Liver (tissue), 8 donors: ENCODE measurements at regions not wholly inside any gene's neighbourhood (a gene's known extent, or its start where the extent isn't known, plus 50 kb on each side); places are given as distances from the start of the nearest gene placed in this dataset.

Source experiments
- DNase-seq: peaks from one replicate; pipeline ENCODE4 v3.0.0-alpha.2; 2017; ENCODE audit warnings: low spot score
- H3K27ac ChIP-seq, 2 donors: one replicate each; pipeline ENCODE4 v1.7.0; 2013; ENCODE audit warnings: inconsistent platforms in 2 of 2, low read length in 2 of 2, control low read depth in 1 of 2, low read depth in 1 of 2, mild to moderate bottlenecking in 1 of 2
- H3K27me3 ChIP-seq, 4 donors: one replicate each; pipeline versions ENCODE4 v1.6.1 to v1.7.0; 2013; ENCODE audit warnings: low read length in 3 of 4, inconsistent platforms in 1 of 4, mild to moderate bottlenecking in 1 of 4, moderate library complexity in 1 of 4; ENCODE audit not compliant: control insufficient read depth in 4 of 4, insufficient read depth in 4 of 4
- H3K36me3 ChIP-seq, 4 donors: one replicate each; pipeline versions ENCODE4 v1.6.1 to v1.7.0; 2013; ENCODE audit warnings: low read length in 3 of 4, mild to moderate bottlenecking in 3 of 4, low read depth in 1 of 4, moderate library complexity in 1 of 4; ENCODE audit not compliant: control insufficient read depth in 4 of 4, insufficient read depth in 3 of 4
- H3K4me1 ChIP-seq, 4 donors: one replicate each; pipeline versions ENCODE4 v1.6.1 to v1.7.0; 2013; ENCODE audit warnings: low read length in 3 of 4, mild to moderate bottlenecking in 3 of 4, moderate library complexity in 1 of 4; ENCODE audit not compliant: control insufficient read depth in 4 of 4, insufficient read depth in 4 of 4
- H3K4me3 ChIP-seq, 3 donors: one replicate each; pipeline versions ENCODE4 v1.6.1 to v1.7.0; 2013; ENCODE audit warnings: low read length in 3 of 3, control low read depth in 1 of 3, low read depth in 1 of 3, mild to moderate bottlenecking in 1 of 3
- H3K9ac ChIP-seq, 2 donors: one replicate each; pipeline ENCODE4 v1.7.0; 2013; ENCODE audit warnings: low read length in 2 of 2, mild to moderate bottlenecking in 2 of 2, moderate library complexity in 2 of 2, control low read depth in 1 of 2, low read depth in 1 of 2
- H3K9me3 ChIP-seq, 4 donors: one replicate each; pipeline versions ENCODE4 v1.6.1 to v1.7.0; 2013; ENCODE audit warnings: low read length in 3 of 4; ENCODE audit not compliant: control insufficient read depth in 4 of 4
- EGR1 ChIP-seq, 2 donors: IDR thresholded peaks; 2 replicates each; pipeline ENCODE4 v1.6.1; 2016 to 2018; ENCODE audit warnings: antibody characterized with exemption in 2 of 2, low read depth in 2 of 2
- FOXA1 ChIP-seq: IDR thresholded peaks from 2 replicates; pipeline ENCODE4 v1.6.1; 2016; ENCODE audit warnings: antibody characterized with exemption
- FOXA2 ChIP-seq: IDR thresholded peaks from 2 replicates; pipeline ENCODE4 v1.6.1; 2016; ENCODE audit warnings: antibody characterized with exemption
- GABPA ChIP-seq, 2 donors: IDR thresholded peaks in 1 of 2; conservative IDR thresholded peaks in 1 of 2; 2 replicates each; pipeline ENCODE4 v1.6.1; 2016; ENCODE audit warnings: antibody characterized with exemption in 2 of 2, mild to moderate bottlenecking in 1 of 2, moderate library complexity in 1 of 2
- HNF4A ChIP-seq, 2 donors: conservative IDR thresholded peaks; 2 replicates each; pipeline ENCODE4 v1.6.1; 2016; ENCODE audit warnings: antibody characterized with exemption in 2 of 2, mild to moderate bottlenecking in 2 of 2
- HNF4G ChIP-seq: IDR thresholded peaks from 2 replicates; pipeline ENCODE4 v1.6.1; 2016; ENCODE audit warnings: antibody characterized with exemption
- NR2F2 ChIP-seq: IDR thresholded peaks from 2 replicates; pipeline ENCODE4 v1.6.1; 2016; ENCODE audit warnings: antibody characterized with exemption
- RAD21 ChIP-seq, 2 donors: IDR thresholded peaks; 2 replicates each; pipeline ENCODE4 v1.6.1; 2016; ENCODE audit warnings: antibody characterized with exemption in 2 of 2, mild to moderate bottlenecking in 2 of 2
- RXRA ChIP-seq, 2 donors: IDR thresholded peaks; 2 replicates each; pipeline ENCODE4 v1.6.1; 2017 to 2018; ENCODE audit warnings: antibody characterized with exemption in 2 of 2, mild to moderate bottlenecking in 1 of 2
- SP1 ChIP-seq: IDR thresholded peaks from 2 replicates; pipeline ENCODE4 v1.6.1; 2018; ENCODE audit warnings: antibody characterized with exemption, mild to moderate bottlenecking
- TAF1 ChIP-seq: conservative IDR thresholded peaks from 2 replicates; pipeline ENCODE4 v1.6.1; 2016; ENCODE audit warnings: antibody characterized with exemption, mild to moderate bottlenecking
- YY1 ChIP-seq: IDR thresholded peaks from 2 replicates; pipeline ENCODE4 v1.6.1; 2016; ENCODE audit warnings: antibody characterized with exemption, mild to moderate bottlenecking
- WGBS: extraction: QIAGEN DNeasy Blood & Tissue Kit; methylation state at CpG from one replicate; pipeline ENCODE4 v1.1.7; 2013; 5-methylcytosine and 5-hydroxymethylcytosine counted together
- TF ChIP-seq, protein P1 (sequence below): IDR thresholded peaks from 2 replicates; pipeline ENCODE4 v1.6.1; 2016; ENCODE audit warnings: antibody characterized with exemption
- TF ChIP-seq, protein P2 (sequence below): fragments of 150-350 bp; IDR thresholded peaks from 2 replicates; pipeline ENCODE4 v1.5.1; 2017; ENCODE audit warnings: improper control_type of control experiment, low read depth, low read length; ENCODE audit not compliant: missing input control
- TF ChIP-seq, protein P3 (sequence below): IDR thresholded peaks from 2 replicates; pipeline ENCODE4 v1.6.1; 2016; ENCODE audit warnings: antibody characterized with exemption
- TF ChIP-seq, protein P4 (sequence below): IDR thresholded peaks from 2 replicates; pipeline ENCODE4 v1.6.1; 2016; ENCODE audit warnings: antibody characterized with exemption
- TF ChIP-seq, protein P5 (sequence below): IDR thresholded peaks from 2 replicates; pipeline ENCODE4 v1.6.1; 2016; ENCODE audit warnings: antibody characterized with exemption, mild to moderate bottlenecking
- donor health status: healthy.
- donor health status: healthy.
- donor health status: healthy.
- donor health status: healthy.
- donor health status: healthy.

DNA sequence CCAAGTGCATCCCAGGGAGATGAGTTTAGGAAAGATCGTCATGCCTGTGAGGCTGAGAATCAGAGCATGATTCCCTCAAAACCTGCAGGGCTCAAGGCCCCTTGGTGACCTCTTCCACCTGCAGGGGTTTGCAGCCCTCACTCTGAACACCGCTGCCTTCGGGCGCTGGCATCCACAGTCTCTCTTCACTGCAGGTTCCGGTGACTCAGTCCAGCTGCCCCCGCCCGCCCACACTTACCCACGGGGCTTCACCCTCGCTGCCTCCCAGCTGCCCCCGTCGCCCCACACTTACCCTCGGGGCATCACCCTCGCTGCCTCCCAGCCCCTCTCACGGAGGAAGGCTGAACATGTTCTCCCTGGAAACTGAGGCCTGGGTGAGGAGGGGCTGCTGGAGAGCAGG, 277.1 kb downstream of the XXYLT1 start:
- Histone ChIP-seq H3K9ac (no peak overlapping the region), H3K36me3 (no peaks in the 10 kb centered on the region), H3K4me1 (no peaks in the 10 kb centered on the region), H3K4me3 (no peak overlapping the region), H3K27ac (no peak overlapping the region), H3K9me3 (no peaks in the 10 kb centered on the region), H3K27me3 (no peaks in the 10 kb centered on the region)
- WGBS = 96% methylated on average over 14 of the region's 14 CpGs
- peak; percentile 4 for DNase-seq
- TF ChIP-seq YY1 = no peak

DNA sequence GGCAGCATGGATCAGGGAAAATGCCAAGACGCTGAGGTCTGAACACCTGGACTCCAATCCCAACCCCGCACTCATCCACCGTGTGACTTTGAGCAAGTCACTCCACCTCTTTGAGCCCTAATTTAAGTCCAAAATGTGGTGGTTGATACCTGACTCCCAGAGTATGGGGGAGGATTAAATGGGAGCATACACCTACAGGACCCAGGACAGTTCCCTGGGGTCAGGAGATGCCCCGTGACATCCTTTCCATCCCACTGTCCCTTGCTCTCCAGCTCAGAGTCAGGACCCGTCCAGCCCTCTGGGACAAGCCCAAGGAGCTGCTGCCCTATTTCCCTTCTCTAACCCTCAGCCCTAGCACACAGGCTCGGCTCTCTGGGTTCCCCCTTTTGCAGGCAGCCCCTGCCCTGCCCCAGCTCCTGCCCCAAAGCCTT, 276.4 kb downstream of the XXYLT1 start:
- Histone ChIP-seq H3K9ac (no peak overlapping the region), H3K9me3 (no peaks in the 10 kb centered on the region), H3K4me3 (no peak overlapping the region), H3K27ac (no peak overlapping the region), H3K4me1 (no peaks in the 10 kb centered on the region), H3K36me3 (no peaks in the 10 kb centered on the region), H3K27me3 (no peaks in the 10 kb centered on the region)
- 94% methylated on average over 6 of the region's 6 CpGs for WGBS
- DNase-seq = peak; percentile 27
- TF ChIP-seq, protein P1, sequence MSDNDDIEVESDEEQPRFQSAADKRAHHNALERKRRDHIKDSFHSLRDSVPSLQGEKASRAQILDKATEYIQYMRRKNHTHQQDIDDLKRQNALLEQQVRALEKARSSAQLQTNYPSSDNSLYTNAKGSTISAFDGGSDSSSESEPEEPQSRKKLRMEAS = no peak
- TF ChIP-seq SP1 (no peak), HNF4A (conservative IDR thresholded peaks at IDR 0.05) (no peak), EGR1 (IDR thresholded peaks at IDR 0.05; ENCODE audit: low read depth in 2 of 2) (no peak), TAF1 (no peak), RXRA (IDR thresholded peaks at IDR 0.05) (no peak), HNF4G (no peak), GABPA (IDR thresholded peaks at IDR 0.05 in 1 of 2, conservative IDR thresholded peaks at IDR 0.05 in 1 of 2) (no peak), NR2F2 (no peak), RAD21 (IDR thresholded peaks at IDR 0.05) (no peak), FOXA2 (no peak), YY1 (no peak), FOXA1 (no peak)
- TF ChIP-seq, protein P2, sequence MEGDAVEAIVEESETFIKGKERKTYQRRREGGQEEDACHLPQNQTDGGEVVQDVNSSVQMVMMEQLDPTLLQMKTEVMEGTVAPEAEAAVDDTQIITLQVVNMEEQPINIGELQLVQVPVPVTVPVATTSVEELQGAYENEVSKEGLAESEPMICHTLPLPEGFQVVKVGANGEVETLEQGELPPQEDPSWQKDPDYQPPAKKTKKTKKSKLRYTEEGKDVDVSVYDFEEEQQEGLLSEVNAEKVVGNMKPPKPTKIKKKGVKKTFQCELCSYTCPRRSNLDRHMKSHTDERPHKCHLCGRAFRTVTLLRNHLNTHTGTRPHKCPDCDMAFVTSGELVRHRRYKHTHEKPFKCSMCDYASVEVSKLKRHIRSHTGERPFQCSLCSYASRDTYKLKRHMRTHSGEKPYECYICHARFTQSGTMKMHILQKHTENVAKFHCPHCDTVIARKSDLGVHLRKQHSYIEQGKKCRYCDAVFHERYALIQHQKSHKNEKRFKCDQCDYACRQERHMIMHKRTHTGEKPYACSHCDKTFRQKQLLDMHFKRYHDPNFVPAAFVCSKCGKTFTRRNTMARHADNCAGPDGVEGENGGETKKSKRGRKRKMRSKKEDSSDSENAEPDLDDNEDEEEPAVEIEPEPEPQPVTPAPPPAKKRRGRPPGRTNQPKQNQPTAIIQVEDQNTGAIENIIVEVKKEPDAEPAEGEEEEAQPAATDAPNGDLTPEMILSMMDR = no peak
- TF ChIP-seq, protein P3, sequence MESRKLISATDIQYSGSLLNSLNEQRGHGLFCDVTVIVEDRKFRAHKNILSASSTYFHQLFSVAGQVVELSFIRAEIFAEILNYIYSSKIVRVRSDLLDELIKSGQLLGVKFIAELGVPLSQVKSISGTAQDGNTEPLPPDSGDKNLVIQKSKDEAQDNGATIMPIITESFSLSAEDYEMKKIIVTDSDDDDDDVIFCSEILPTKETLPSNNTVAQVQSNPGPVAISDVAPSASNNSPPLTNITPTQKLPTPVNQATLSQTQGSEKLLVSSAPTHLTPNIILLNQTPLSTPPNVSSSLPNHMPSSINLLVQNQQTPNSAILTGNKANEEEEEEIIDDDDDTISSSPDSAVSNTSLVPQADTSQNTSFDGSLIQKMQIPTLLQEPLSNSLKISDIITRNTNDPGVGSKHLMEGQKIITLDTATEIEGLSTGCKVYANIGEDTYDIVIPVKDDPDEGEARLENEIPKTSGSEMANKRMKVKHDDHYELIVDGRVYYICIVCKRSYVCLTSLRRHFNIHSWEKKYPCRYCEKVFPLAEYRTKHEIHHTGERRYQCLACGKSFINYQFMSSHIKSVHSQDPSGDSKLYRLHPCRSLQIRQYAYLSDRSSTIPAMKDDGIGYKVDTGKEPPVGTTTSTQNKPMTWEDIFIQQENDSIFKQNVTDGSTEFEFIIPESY = no peak
- TF ChIP-seq, protein P4, sequence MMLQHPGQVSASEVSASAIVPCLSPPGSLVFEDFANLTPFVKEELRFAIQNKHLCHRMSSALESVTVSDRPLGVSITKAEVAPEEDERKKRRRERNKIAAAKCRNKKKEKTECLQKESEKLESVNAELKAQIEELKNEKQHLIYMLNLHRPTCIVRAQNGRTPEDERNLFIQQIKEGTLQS = no peak
- TF ChIP-seq, protein P5, sequence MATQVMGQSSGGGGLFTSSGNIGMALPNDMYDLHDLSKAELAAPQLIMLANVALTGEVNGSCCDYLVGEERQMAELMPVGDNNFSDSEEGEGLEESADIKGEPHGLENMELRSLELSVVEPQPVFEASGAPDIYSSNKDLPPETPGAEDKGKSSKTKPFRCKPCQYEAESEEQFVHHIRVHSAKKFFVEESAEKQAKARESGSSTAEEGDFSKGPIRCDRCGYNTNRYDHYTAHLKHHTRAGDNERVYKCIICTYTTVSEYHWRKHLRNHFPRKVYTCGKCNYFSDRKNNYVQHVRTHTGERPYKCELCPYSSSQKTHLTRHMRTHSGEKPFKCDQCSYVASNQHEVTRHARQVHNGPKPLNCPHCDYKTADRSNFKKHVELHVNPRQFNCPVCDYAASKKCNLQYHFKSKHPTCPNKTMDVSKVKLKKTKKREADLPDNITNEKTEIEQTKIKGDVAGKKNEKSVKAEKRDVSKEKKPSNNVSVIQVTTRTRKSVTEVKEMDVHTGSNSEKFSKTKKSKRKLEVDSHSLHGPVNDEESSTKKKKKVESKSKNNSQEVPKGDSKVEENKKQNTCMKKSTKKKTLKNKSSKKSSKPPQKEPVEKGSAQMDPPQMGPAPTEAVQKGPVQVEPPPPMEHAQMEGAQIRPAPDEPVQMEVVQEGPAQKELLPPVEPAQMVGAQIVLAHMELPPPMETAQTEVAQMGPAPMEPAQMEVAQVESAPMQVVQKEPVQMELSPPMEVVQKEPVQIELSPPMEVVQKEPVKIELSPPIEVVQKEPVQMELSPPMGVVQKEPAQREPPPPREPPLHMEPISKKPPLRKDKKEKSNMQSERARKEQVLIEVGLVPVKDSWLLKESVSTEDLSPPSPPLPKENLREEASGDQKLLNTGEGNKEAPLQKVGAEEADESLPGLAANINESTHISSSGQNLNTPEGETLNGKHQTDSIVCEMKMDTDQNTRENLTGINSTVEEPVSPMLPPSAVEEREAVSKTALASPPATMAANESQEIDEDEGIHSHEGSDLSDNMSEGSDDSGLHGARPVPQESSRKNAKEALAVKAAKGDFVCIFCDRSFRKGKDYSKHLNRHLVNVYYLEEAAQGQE = no peak
